GM21423 (cell line): ENCODE measurements at regions not wholly inside any gene's neighbourhood (a gene's known extent, or its start where the extent isn't known, plus 50 kb on each side); places are given as distances from the start of the nearest gene placed in this dataset.

Experiments
- ATAC-seq: cut with Tn5 transposase; IDR thresholded peaks from one replicate; pipeline ENCODE4 v1.9.1; 2021; ENCODE audit warnings: mild to moderate bottlenecking, moderate library complexity; ENCODE audit not compliant: unreplicated experiment

- no peak for ATAC-seq
Measured at GRCh38 chr21:28442085-28442484, 550.6 kb downstream of the LTN1 start.

DNA sequence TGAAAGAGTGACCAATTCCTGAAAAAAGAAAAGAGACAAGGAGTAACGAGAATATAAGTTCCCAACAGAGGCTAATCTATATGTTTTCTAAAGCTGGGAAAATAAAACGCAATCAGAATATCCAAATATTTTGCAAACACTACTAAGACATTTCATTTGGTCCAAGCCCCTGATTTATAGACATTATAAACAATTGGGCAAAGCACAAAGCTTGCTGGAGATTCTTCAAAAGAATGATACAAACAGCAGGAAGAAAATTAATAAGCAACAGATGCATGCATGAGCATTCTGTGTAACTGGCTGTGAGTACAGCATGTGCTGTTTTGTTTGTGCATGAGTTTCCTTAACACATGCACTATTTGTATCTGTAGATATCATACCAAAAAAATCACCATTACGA is 552.9 kb downstream of the LTN1 start:
- no peak for ATAC-seq

DNA sequence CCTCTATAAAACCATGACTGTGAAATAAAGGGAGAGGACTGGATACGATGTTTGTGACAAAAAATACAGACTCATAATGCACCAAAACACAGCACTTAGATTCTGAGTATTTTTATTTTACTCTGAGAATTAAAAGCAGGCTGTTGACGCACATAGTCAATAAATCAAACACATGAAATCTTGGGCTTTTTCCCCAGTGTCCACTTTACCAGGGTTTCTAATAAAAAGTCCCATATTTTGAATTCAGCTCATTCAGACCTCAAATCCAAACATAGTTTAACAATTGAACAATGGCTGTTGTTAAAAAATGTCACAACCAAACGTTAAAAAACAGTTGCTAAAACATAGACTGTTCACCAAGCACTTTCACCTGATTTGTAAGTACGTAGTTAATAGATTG is 553.4 kb downstream of the LTN1 start:
- no peak for ATAC-seq

- ATAC-seq: no peak
Measured at GRCh38 chr21:28437061-28437460, 555.6 kb downstream of the LTN1 start.

GRCh38 chr21:28436286-28436932 is 556.3 kb downstream of the LTN1 start:
- ATAC-seq: no peak

DNA sequence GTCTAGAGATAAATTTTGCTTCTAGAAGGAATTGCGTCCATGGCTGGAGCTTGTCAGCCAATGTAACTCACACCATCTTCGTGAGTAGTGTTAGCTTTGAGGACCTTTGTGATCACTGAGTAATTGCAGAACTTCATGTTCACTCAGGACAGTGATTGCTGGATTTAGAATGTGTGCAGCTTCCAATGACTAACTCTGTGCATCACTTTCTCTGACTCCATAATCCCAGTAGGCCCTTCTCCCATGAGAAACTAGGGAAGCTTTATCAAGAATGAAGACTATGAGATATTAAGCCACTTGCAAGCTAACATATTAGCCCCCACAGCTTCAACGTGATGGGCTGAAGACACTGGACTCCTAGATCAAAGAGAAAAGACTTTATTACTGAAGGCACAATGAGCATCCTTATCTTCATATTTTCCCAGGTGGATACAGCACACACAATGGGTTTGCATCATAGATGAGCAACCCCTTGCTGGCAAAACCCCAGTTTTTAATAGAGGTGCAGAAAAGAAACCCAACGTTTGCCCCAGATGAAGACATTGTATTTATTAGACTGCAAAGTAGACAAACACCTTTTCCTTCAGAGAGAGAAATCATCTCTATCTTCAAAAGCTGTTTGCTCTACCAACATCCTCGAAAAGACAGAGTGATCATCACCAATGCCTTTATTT is 561.0 kb downstream of the LTN1 start:
- ATAC-seq: no peak

GRCh38 chr21:28431022-28431421 is 561.7 kb downstream of the LTN1 start:
- ATAC-seq: no peak

- ATAC-seq: no peak
Measured at GRCh38 chr21:28429161-28429560, 563.5 kb downstream of the LTN1 start.

DNA sequence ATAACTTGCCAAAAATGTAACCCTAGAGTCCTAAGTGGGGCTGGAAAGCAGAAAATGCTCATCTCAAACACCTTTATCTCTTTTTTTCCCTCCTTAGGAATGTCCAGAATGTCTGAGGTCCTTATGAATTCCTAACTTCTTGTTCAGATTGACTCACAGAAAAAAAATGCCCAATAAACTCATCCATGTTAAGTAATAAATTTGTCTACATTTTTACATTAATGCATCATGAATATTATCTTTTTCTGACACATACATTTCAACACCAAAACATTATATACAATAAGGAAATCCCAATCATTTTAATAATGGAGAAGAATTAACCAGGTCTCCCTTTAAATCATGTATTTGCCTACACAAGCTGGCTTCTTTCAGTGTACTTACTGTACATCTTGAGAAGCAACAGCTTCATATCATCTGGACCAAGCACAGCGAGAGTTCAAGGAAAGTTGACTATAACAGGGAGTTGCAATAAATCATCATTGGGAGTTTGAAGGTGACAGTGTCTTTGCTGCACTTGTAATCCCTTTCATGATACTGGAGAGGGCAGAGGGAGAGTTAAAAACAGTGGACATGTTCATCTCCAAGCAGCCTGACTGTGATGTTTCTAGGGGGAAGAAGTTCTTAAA is 565.2 kb downstream of the LTN1 start:
- ATAC-seq: no peak

- ATAC-seq: no peak
Measured at GRCh38 chr21:28426545-28426944, 566.1 kb downstream of the LTN1 start.

GRCh38 chr21:28423521-28424190 is 569.0 kb downstream of the LTN1 start:
- ATAC-seq: no peak

- no peak for ATAC-seq
Measured at GRCh38 chr21:28421716-28422524, 570.8 kb downstream of the LTN1 start.

DNA sequence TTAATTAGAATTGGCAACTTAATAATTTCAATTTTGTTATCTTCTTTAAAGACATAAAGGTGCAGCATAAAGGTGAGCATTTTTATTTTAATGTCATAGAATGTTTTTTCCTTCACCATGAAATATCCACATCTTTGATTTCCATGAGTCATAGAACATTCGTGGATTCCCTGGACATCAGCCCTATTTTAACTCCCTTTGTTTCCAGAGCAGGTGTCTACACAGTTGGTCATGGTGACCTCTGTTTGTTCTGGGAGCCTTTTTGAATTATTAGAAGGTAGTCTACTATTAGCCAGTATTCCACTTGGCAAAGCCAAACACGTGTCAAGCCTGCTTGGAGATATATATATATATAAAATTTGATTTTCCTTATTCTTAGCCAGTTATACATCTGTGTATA is 572.9 kb downstream of the LTN1 start:
- no peak for ATAC-seq

DNA sequence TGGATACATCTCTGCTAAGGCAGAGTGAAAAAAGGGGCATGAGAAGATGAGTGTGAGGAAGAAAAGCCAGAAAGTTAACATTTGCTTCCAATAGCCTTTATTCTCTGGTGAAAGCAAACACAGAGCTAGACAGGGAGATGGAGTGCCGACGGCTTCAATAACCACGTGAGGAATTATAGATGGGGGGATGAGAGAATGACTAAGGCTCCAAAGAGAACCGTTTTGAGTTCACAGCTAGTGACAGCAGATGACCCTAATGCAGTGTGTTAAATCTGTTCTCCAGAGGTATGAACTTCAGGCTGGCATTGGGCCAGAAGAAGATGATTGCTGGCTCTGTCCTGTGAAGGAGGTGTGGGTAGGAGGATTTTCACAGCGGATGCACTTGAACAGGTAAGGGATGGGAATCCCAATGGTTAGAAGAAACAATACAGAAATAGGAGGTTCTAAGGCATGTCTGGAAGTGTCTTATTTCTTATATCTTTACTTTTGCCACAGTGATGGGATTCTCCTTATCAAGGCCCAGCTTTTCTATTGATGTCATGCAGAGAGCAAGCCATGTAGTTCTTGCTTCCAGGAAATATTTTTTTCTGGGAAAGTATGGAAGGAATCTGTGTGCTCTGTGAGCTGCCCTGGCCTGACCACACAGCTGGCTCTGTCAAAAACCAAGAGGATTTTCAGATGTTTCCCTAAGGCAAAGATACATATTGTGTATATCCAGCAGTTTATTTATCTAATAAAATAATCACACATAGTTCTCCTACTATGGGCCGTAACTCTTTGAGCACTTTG is 573.8 kb downstream of the LTN1 start:
- ATAC-seq: no peak

DNA sequence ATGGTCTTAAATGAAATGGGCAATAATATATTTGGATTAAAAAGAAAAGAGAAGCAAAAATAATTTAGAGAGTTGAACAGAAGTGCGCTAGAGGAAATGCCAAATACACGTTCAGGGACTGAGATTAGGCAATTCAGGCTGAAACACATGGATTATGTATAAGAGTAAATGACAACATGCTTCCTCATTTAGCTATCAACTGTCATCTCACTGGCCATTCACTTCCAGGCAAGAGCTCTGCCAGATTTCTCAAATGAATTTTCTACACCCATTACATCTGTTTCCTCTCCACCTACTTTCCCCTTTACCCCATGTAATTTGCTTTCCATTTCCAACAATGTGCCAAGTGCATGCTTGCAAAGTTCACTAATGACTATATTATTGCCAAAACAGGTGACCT is 582.4 kb downstream of the LTN1 start:
- ATAC-seq: no peak

- no peak for ATAC-seq
Measured at GRCh38 chr21:28402616-28402989, 590.1 kb downstream of the LTN1 start.

GRCh38 chr21:28397040-28397439 is 595.6 kb downstream of the LTN1 start:
- ATAC-seq: no peak

DNA sequence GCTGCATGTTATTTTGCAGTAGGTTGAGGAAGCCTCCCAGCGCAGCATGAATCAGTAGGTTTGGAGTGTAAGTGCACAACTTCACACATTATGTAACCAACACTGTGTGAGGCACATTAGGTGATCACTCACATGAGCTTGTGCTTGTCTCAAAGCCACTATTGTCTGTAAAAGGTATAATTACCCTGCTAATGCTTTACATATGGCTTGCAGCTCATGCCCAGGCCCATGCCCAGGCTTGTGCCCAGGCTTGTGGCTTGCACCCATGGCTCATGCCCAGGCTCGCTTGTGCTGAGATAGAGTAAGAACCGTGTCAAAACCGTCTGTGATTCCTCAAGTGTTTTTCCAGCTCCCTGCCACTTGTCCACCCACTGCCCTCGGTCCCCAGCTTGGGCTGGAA is 596.3 kb downstream of the LTN1 start:
- no peak for ATAC-seq

- no peak for ATAC-seq
Measured at GRCh38 chr21:28393279-28393678, 599.4 kb downstream of the LTN1 start.
